GM23248 (cell line): ENCODE measurements at regions not wholly inside any gene's neighbourhood (a gene's known extent, or its start where the extent isn't known, plus 50 kb on each side); places are given as distances from the start of the nearest gene placed in this dataset.
"Not testable (repeated sequence)": the region's sequence is repeated elsewhere in the genome, so short reads cannot be mapped to it uniquely, and the experiment has no call there.

Experiments used
- DNase-seq: peaks from one replicate; pipeline ENCODE4 v3.0.0-alpha.2; 2015
- H2AFZ ChIP-seq: fragments of 200-600 bp; sonication (generic); 2 replicates; pipeline ENCODE4 v1.6.1; 2016; ENCODE audit warnings: antibody characterized with exemption
- H3F3A ChIP-seq: fragments of 200-600 bp; sonication (generic); 2 replicates; pipeline ENCODE4 v1.6.1; 2016; ENCODE audit warnings: mild to moderate bottlenecking, antibody characterized with exemption, mixed run types; ENCODE audit not compliant: insufficient read depth
- H3K27ac ChIP-seq: fragments of 200-600 bp; sonication (generic); 2 replicates; pipeline ENCODE4 v1.5.1; 2016; ENCODE audit warnings: mild to moderate bottlenecking
- H3K27me3 ChIP-seq: fragments of 200-600 bp; sonication (generic); replicated peaks from 2 replicates; pipeline ENCODE4 v1.6.1; 2016; ENCODE audit warnings: mild to moderate bottlenecking; ENCODE audit not compliant: insufficient read depth
- H3K36me3 ChIP-seq: fragments of 200-600 bp; sonication (generic); 2 replicates; pipeline ENCODE4 v1.6.1; 2016; ENCODE audit warnings: low read depth, mild to moderate bottlenecking
- H3K4me1 ChIP-seq: fragments of 200-600 bp; sonication (generic); 2 replicates; pipeline ENCODE4 v1.6.1; 2016; ENCODE audit warnings: mild to moderate bottlenecking; ENCODE audit not compliant: insufficient read depth
- H3K4me2 ChIP-seq: fragments of 200-600 bp; sonication (generic); one replicate; pipeline ENCODE4 v1.6.1; 2016; ENCODE audit warnings: mild to moderate bottlenecking; ENCODE audit not compliant: unreplicated experiment
- H3K4me3 ChIP-seq: fragments of 200-600 bp; sonication (generic); 2 replicates; pipeline ENCODE4 v1.5.1; 2016; ENCODE audit warnings: mild to moderate bottlenecking
- H3K79me2 ChIP-seq: fragments of 200-600 bp; sonication (generic); 2 replicates; pipeline ENCODE4 v1.6.1; 2016; ENCODE audit warnings: mild to moderate bottlenecking; ENCODE audit not compliant: insufficient read depth
- H3K9ac ChIP-seq: fragments of 200-600 bp; sonication (generic); 2 replicates; pipeline ENCODE4 v1.6.1; 2016; ENCODE audit warnings: mild to moderate bottlenecking
- H3K9me2 ChIP-seq: fragments of 200-600 bp; sonication (generic); 2 replicates; pipeline ENCODE4 v1.6.1; 2016; ENCODE audit warnings: mixed run types, mild to moderate bottlenecking, moderate library complexity; ENCODE audit not compliant: insufficient read depth
- H3K9me3 ChIP-seq: fragments of 200-600 bp; sonication (generic); one replicate; pipeline ENCODE4 v1.6.1; 2017; ENCODE audit warnings: low read depth
- H4K20me1 ChIP-seq: fragments of 200-600 bp; sonication (generic); 2 replicates; pipeline ENCODE4 v1.6.0; 2016; ENCODE audit not compliant: insufficient read depth
- EZH2 ChIP-seq: fragments of 200-600 bp; sonication (generic); IDR thresholded peaks from 2 replicates; pipeline ENCODE4 v1.6.1; 2018; ENCODE audit warnings: antibody characterized with exemption, mild to moderate bottlenecking; ENCODE audit not compliant: insufficient read depth, poor library complexity, severe bottlenecking
- EZH2phosphoT487 ChIP-seq: fragments of 200-600 bp; sonication (generic); IDR thresholded peaks from 2 replicates; pipeline ENCODE4 v1.6.1; 2018; ENCODE audit warnings: antibody characterized with exemption, moderate library complexity, mild to moderate bottlenecking, low read depth; ENCODE audit not compliant: insufficient read depth
- WGBS, 2 experiments: methylation state at CpG; one replicate each; pipeline ENCODE4 v1.1.6; 2015 to 2017; ENCODE audit warnings: low lambda C conversion rate in 2 of 2, low coverage in 1 of 2; ENCODE audit errors: missing lambda C conversion rate in 2 of 2; 5-methylcytosine and 5-hydroxymethylcytosine counted together
- in situ Hi-C: fragments of 300-500 bp; cut with MboI; formaldehyde crosslinking; loops from 2 replicates; pipeline ENCODE4 v1.15.0; 2020

DNA sequence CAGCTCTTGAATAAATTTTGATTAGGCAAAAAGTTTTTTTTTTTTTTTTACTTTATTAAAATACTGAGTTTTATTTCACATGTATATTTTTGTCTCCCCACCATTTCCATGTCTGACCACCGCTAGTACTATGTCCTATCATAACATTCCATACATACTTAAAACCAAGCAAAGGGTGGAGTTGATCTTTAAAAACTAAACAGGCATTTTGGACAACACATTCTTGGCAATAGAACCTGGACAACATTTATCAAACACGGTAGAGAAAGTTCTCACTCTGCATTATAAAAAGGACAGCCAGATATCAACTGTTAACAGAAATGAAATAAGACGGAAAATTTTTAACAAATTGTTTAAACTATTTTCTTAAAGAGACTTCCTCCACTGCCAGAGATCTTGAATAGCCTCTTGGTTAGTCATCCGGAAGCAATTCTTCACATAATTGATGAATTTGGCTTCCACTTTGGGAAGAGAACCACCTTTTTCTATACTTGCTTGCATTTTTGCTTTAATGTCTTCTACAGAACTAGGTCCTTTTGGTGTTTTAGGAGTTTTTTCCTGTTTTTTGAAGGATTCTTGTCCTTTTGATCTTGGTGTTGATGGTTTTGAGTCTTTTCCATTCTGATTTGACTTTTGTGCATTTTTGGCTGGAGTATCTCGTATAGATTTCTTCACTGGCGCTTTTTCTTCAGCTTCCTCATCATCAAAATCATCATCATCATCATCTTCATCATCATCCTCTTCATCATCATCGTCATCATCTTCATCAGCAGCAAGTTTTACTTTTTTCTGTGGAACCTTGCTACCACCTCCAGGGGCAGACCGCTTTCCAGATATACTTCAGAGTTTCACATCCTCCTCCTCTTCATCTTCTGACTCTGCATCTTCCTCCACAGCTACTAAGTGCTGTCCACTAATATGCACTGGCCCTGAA lies 58.7 kb downstream of the POU5F2 start:
- H3K4me2 ChIP-seq, H2AFZ ChIP-seq, H3K36me3 ChIP-seq, H3K4me3 ChIP-seq, H3K9me3 ChIP-seq, H3F3A ChIP-seq, H4K20me1 ChIP-seq, H3K27me3 ChIP-seq, H3K9ac ChIP-seq, H3K79me2 ChIP-seq, H3K9me2 ChIP-seq, H3K27ac ChIP-seq, in situ Hi-C loops: not testable (repeated sequence)
- H3K4me1 ChIP-seq: peaks cover 21% of the 10 kb centered on the region
- peak; percentile 28 for DNase-seq
- 71 to 72% methylated on average over 8 of the region's 8 CpGs for WGBS, 2 experiments

DNA sequence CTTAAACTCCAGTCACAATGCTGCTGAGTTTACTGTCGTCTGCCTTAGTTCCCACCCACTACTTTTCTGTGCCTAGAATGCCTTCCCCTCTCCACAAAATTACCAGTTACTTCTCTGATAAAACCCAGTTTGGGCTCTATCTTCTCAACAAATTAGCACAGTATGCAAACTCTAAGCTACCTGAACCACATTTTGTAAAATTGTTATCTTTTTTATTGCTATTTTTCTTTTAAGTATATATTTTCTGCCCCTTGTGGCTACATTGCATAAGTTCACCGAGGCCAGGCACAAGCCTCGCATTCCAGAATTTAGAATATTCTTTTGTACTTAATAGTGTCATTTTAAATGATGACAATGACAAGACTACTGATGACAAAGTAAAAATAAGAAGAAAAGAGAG lies 60.0 kb downstream of the POU5F2 start:
- no peak for TF ChIP-seq EZH2phosphoT487
- no peak for TF ChIP-seq EZH2
- H3K9me2 ChIP-seq: no peaks in the 10 kb centered on the region
- H3K36me3 ChIP-seq: no peaks in the 10 kb centered on the region
- no peak overlapping the region for H3K9ac ChIP-seq
- H3K27ac ChIP-seq: no peak overlapping the region
- 95 to 96% methylated on average over 3 of the region's 3 CpGs for WGBS, 2 experiments
- H3K79me2 ChIP-seq: no peaks in the 10 kb centered on the region
- no peak overlapping the region for H3K4me3 ChIP-seq
- H3K4me1 ChIP-seq: peaks cover 30% of the 10 kb centered on the region
- in situ Hi-C loops: no loop called here
- H3K27me3 ChIP-seq: no peaks in the 10 kb centered on the region
- H3K9me3 ChIP-seq: no peaks in the 10 kb centered on the region
- no peaks in the 10 kb centered on the region for H4K20me1 ChIP-seq
- H2AFZ ChIP-seq: no peak overlapping the region
- H3K4me2 ChIP-seq: no peak overlapping the region
- DNase-seq: peak; percentile 28
- H3F3A ChIP-seq: no peaks in the 10 kb centered on the region; the same call in 1 of the 2 replicates

GRCh38 chr5:93677359-93677891 lies 64.0 kb downstream of the POU5F2 start:
- no peak overlapping the region for H3K4me3 ChIP-seq
- no peaks in the 10 kb centered on the region for H3K9me3 ChIP-seq
- DNase-seq: peak; percentile 82
- H3K9ac ChIP-seq: no peak overlapping the region
- in situ Hi-C loops: no loop called here
- H2AFZ ChIP-seq: no peak overlapping the region
- TF ChIP-seq EZH2phosphoT487 (no peak), EZH2 (no peak)
- no peaks in the 10 kb centered on the region; the same call in 1 of the 2 replicates for H3F3A ChIP-seq
- 40 to 41% methylated on average over 7 of the region's 7 CpGs for WGBS, 2 experiments
- H3K79me2 ChIP-seq: no peaks in the 10 kb centered on the region
- no peaks in the 10 kb centered on the region for H3K27me3 ChIP-seq
- H4K20me1 ChIP-seq: no peaks in the 10 kb centered on the region
- H3K4me1 ChIP-seq: peaks cover 21% of the 10 kb centered on the region
- no peaks in the 10 kb centered on the region for H3K36me3 ChIP-seq
- no peak overlapping the region for H3K4me2 ChIP-seq
- no peak overlapping the region for H3K27ac ChIP-seq
- H3K9me2 ChIP-seq: no peaks in the 10 kb centered on the region

- Histone ChIP-seq H4K20me1 (no peaks in the 10 kb centered on the region), H3K27me3 (no peaks in the 10 kb centered on the region), H3K4me1 (peaks cover 14% of the 10 kb centered on the region), H3K36me3 (no peaks in the 10 kb centered on the region), H3K9me2 (no peaks in the 10 kb centered on the region), H3K9me3 (no peaks in the 10 kb centered on the region), H2AFZ (no peak overlapping the region), H3K4me2 (no peak overlapping the region), H3K9ac (no peak overlapping the region), H3F3A (no peaks in the 10 kb centered on the region), H3K79me2 (no peaks in the 10 kb centered on the region), H3K4me3 (no peak overlapping the region), H3K27ac (no peak overlapping the region)
- no peak for TF ChIP-seq EZH2
- TF ChIP-seq EZH2phosphoT487: no peak
- 95 to 96% methylated on average over 5 of the region's 5 CpGs for WGBS, 2 experiments
- in situ Hi-C loops: no loop called here
- no peak for DNase-seq
Observed at GRCh38 chr5:93676704-93677103, 64.7 kb downstream of the POU5F2 start.
